Upper lobe of left lung (tissue), 4 donors: ENCODE measurements at regions not wholly inside any gene's neighbourhood (a gene's known extent, or its start where the extent isn't known, plus 50 kb on each side); places are given as distances from the start of the nearest gene placed in this dataset.

ENCODE experiments used
- EP300 ChIP-seq, 4 donors: sonication (generic); formaldehyde crosslinking; IDR thresholded peaks; one replicate each; pipeline ENCODE4 v1.5.1; 2017; ENCODE audit warnings: antibody characterized with exemption in 4 of 4, control low read depth in 2 of 4
- POLR2A ChIP-seq, 4 donors: fragments of 450-650 bp; IDR thresholded peaks; one replicate each; pipeline ENCODE4 v1.5.1; 2016 to 2017; ENCODE audit warnings: antibody characterized with exemption in 4 of 4, mild to moderate bottlenecking in 2 of 4
- POLR2AphosphoS5 ChIP-seq, 2 donors: sonication (generic); formaldehyde crosslinking; IDR thresholded peaks; one replicate each; pipeline ENCODE4 v1.5.1; 2017; ENCODE audit warnings: antibody characterized with exemption in 2 of 2
- TF ChIP-seq, protein P1 (sequence below), 6 experiments: fragments of 450-650 bp in 4 of 6; fragments of 200-600 bp in 2 of 6; sonication (generic) in 2 of 6; IDR thresholded peaks; one replicate each; pipeline ENCODE4 v1.5.1; 2016 to 2019; ENCODE audit warnings: antibody characterized with exemption in 6 of 6

DNA sequence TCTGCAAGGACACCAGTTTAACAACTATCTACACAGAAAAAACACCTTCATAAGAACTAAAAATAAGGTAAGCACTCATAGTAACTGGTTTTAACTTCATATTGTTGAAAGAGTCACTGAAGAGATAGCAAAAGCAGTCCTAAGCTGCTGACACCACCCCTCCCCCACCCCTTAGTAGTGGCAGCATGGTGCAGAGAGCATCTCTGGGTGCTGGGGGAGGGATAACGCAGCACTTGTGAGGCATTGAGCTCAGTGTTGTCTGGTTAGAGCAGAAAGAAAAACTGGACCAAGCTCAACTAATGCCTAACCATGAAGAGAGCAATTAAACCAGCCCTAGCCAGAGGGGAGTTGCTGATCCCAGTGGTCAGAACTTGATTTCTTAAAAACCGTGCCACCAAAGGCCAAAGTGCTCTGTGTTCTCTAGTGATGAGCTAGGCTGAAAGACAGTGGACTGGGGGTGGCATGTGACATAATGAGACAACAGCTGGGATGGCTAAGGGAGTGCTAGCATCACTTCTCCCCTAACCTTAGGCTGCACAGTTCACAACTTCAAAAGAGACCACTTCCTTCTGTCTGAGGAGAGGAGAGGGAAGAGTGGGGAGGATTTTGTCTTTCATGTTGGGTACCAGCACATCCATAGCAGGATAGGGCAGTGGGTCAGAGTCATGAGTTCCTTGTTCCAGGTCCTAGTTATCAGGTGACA lies 669.3 kb downstream of the PDHA2 start:
- TF ChIP-seq, protein P1, sequence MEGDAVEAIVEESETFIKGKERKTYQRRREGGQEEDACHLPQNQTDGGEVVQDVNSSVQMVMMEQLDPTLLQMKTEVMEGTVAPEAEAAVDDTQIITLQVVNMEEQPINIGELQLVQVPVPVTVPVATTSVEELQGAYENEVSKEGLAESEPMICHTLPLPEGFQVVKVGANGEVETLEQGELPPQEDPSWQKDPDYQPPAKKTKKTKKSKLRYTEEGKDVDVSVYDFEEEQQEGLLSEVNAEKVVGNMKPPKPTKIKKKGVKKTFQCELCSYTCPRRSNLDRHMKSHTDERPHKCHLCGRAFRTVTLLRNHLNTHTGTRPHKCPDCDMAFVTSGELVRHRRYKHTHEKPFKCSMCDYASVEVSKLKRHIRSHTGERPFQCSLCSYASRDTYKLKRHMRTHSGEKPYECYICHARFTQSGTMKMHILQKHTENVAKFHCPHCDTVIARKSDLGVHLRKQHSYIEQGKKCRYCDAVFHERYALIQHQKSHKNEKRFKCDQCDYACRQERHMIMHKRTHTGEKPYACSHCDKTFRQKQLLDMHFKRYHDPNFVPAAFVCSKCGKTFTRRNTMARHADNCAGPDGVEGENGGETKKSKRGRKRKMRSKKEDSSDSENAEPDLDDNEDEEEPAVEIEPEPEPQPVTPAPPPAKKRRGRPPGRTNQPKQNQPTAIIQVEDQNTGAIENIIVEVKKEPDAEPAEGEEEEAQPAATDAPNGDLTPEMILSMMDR (IDR thresholded peaks at IDR 0.05): no peak
- no peak for TF ChIP-seq POLR2A (IDR thresholded peaks at IDR 0.05)
- TF ChIP-seq POLR2AphosphoS5 (IDR thresholded peaks at IDR 0.05): no peak
- no peak for TF ChIP-seq EP300 (IDR thresholded peaks at IDR 0.05)
